Suprapubic skin (tissue), 4 donors: ENCODE measurements at regions not wholly inside any gene's neighbourhood (a gene's known extent, or its start where the extent isn't known, plus 50 kb on each side); places are given as distances from the start of the nearest gene placed in this dataset.

Experiments
- CTCF ChIP-seq, 2 donors: fragments of 200-600 bp in 1 of 2; fragments of 450-650 bp in 1 of 2; sonication (generic) in 1 of 2; IDR thresholded peaks; one replicate each; pipeline ENCODE4 v1.5.1; 2016 to 2019; ENCODE audit warnings: antibody characterized with exemption in 2 of 2, mild to moderate bottlenecking in 1 of 2, moderate library complexity in 1 of 2
- POLR2A ChIP-seq, 2 donors: fragments of 450-650 bp; IDR thresholded peaks; one replicate each; pipeline ENCODE4 v1.6.1; 2017; ENCODE audit warnings: antibody characterized with exemption in 2 of 2, mild to moderate bottlenecking in 2 of 2, moderate library complexity in 2 of 2
- POLR2AphosphoS5 ChIP-seq, 3 donors: sonication (generic); formaldehyde crosslinking; IDR thresholded peaks; one replicate each; pipeline ENCODE4 v1.6.1; 2017; ENCODE audit warnings: antibody characterized with exemption in 3 of 3

GRCh38 chr6:91337967-91338366, 751.1 kb upstream of the MAP3K7 start:
- no peak for TF ChIP-seq CTCF (IDR thresholded peaks at IDR 0.05)
- TF ChIP-seq POLR2A (IDR thresholded peaks at IDR 0.05) = no peak
- no peak for TF ChIP-seq POLR2AphosphoS5 (IDR thresholded peaks at IDR 0.05)
